Osteocyte (in vitro differentiated cells): ENCODE measurements at regions not wholly inside any gene's neighbourhood (a gene's known extent, or its start where the extent isn't known, plus 50 kb on each side); places are given as distances from the start of the nearest gene placed in this dataset.

Experiments
- DNase-seq: peaks from one replicate; pipeline ENCODE4 v3.0.0; 2021; ENCODE audit warnings: mixed read lengths; ENCODE audit not compliant: unreplicated experiment; ENCODE audit errors: extremely low spot score
- H3K27ac Mint-ChIP-seq: one replicate; pipeline ENCODE4 v1.8.0; 2021; ENCODE audit warnings: mild to moderate bottlenecking, mixed read lengths; ENCODE audit not compliant: unreplicated experiment
- H3K27me3 Mint-ChIP-seq: one replicate; pipeline ENCODE4 v1.8.0; 2021; ENCODE audit warnings: mixed read lengths; ENCODE audit not compliant: unreplicated experiment
- H3K36me3 Mint-ChIP-seq: one replicate; pipeline ENCODE4 v1.8.0; 2021; ENCODE audit warnings: mixed read lengths; ENCODE audit not compliant: unreplicated experiment
- H3K4me1 Mint-ChIP-seq: one replicate; pipeline ENCODE4 v1.8.0; 2021; ENCODE audit warnings: mixed read lengths; ENCODE audit not compliant: unreplicated experiment
- H3K4me3 Mint-ChIP-seq: one replicate; pipeline ENCODE4 v1.8.0; 2021; ENCODE audit warnings: mild to moderate bottlenecking, moderate library complexity, mixed read lengths; ENCODE audit not compliant: unreplicated experiment
- H3K9me3 Mint-ChIP-seq: one replicate; pipeline ENCODE4 v1.8.0; 2021; ENCODE audit warnings: mixed read lengths; ENCODE audit not compliant: unreplicated experiment
- TF ChIP-seq, protein P1 (sequence below): fragments of 200-600 bp; sonication (generic); IDR thresholded peaks from 2 replicates; pipeline ENCODE4 v1.5.0; 2021; ENCODE audit warnings: antibody characterized with exemption, mild to moderate bottlenecking, moderate library complexity

DNA sequence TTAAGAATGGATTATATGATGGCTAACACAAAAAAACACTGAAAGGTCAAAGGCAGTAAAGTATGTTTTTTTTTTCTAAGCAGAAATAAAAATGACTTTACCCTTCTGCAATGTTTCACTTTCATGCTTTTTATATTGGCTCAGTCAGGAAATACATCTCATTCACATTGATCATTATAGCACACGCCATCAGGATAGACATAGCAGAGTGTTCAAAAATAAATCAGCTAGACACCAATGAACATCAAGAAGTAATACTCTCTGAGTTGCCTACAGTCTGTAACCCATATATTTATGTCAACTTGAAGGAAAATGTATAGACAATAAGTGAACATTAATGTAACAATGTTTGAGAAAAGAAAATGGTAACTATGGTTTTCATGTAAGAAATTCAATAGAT, 535.2 kb upstream of the EPHA7 start:
- Mint-ChIP-seq H3K36me3 (peaks cover 15% of the 10 kb centered on the region), H3K4me1 (peaks cover 41% of the 10 kb centered on the region), H3K9me3 (peaks cover 12% of the 10 kb centered on the region), H3K27ac (peak overlapping the region; percentile 82), H3K27me3 (no peaks in the 10 kb centered on the region), H3K4me3 (peak overlapping the region; percentile 24)
- DNase-seq: no peak
- TF ChIP-seq, protein P1, sequence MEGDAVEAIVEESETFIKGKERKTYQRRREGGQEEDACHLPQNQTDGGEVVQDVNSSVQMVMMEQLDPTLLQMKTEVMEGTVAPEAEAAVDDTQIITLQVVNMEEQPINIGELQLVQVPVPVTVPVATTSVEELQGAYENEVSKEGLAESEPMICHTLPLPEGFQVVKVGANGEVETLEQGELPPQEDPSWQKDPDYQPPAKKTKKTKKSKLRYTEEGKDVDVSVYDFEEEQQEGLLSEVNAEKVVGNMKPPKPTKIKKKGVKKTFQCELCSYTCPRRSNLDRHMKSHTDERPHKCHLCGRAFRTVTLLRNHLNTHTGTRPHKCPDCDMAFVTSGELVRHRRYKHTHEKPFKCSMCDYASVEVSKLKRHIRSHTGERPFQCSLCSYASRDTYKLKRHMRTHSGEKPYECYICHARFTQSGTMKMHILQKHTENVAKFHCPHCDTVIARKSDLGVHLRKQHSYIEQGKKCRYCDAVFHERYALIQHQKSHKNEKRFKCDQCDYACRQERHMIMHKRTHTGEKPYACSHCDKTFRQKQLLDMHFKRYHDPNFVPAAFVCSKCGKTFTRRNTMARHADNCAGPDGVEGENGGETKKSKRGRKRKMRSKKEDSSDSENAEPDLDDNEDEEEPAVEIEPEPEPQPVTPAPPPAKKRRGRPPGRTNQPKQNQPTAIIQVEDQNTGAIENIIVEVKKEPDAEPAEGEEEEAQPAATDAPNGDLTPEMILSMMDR: no peak

GRCh38 chr6:93943661-93944060, 524.3 kb upstream of the EPHA7 start:
- peak overlapping the region; percentile 62 for H3K27ac Mint-ChIP-seq
- TF ChIP-seq, protein P1: no peak
- peaks cover 49% of the 10 kb centered on the region for H3K4me1 Mint-ChIP-seq
- no peaks in the 10 kb centered on the region for H3K27me3 Mint-ChIP-seq
- H3K9me3 Mint-ChIP-seq: peaks cover 12% of the 10 kb centered on the region
- DNase-seq: no peak
- H3K4me3 Mint-ChIP-seq: no peak overlapping the region
- H3K36me3 Mint-ChIP-seq: peaks cover 1% of the 10 kb centered on the region

DNA sequence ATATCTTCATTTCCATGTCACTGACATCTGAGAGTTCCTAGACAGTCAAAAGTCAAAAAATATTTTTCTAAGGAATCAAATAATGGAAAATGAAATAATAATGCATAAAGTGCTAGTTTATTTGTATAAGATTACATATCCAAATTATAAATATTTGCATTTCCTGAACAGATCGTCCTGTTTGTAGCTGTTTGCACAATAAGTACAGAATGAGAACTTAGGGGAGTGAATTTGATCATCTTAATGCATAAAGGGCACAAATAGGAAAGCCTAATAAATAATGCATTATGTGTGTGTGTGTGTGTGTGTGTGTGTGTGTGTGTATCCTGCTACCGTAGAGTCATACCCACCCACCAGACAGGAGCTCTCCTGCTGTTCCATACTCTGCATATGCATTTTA, 521.0 kb upstream of the EPHA7 start:
- H3K9me3 Mint-ChIP-seq: no peaks in the 10 kb centered on the region
- H3K4me1 Mint-ChIP-seq: peaks cover 42% of the 10 kb centered on the region
- peak overlapping the region; percentile 61 for H3K27ac Mint-ChIP-seq
- H3K27me3 Mint-ChIP-seq: no peaks in the 10 kb centered on the region
- H3K36me3 Mint-ChIP-seq: no peaks in the 10 kb centered on the region
- H3K4me3 Mint-ChIP-seq: no peak overlapping the region
- DNase-seq: no peak
- TF ChIP-seq, protein P1: no peak

DNA sequence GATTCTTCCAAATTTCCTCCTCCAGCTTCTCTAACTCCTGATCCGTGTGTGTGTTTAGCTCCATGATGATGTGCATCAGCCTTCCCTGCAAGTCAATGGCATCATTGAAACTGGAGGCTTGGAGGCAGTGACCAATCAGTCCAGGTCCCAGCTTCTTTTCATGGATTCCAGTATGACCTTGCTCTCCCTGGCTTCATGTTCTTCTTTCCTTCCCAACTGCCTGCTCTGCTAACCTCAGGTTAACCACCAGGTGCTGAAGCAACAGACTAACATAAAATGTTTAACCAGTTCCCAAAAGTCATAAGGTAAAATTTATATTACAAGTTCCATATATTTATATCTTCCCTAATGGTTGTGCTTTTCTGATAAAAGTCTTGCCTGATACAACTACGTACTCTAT, 512.8 kb upstream of the EPHA7 start:
- no peaks in the 10 kb centered on the region for H3K27me3 Mint-ChIP-seq
- no peak overlapping the region for H3K27ac Mint-ChIP-seq
- H3K9me3 Mint-ChIP-seq: no peaks in the 10 kb centered on the region
- DNase-seq: no peak
- no peaks in the 10 kb centered on the region for H3K36me3 Mint-ChIP-seq
- TF ChIP-seq, protein P1: no peak
- no peak overlapping the region for H3K4me3 Mint-ChIP-seq
- H3K4me1 Mint-ChIP-seq: peaks cover 10% of the 10 kb centered on the region

GRCh38 chr6:93927731-93928130, 508.4 kb upstream of the EPHA7 start:
- TF ChIP-seq, protein P1: no peak
- H3K27me3 Mint-ChIP-seq: no peaks in the 10 kb centered on the region
- H3K4me1 Mint-ChIP-seq: peaks cover 14% of the 10 kb centered on the region
- H3K27ac Mint-ChIP-seq: peak overlapping the region; percentile 65
- DNase-seq: no peak
- no peaks in the 10 kb centered on the region for H3K36me3 Mint-ChIP-seq
- H3K4me3 Mint-ChIP-seq: peak overlapping the region; percentile 42
- no peaks in the 10 kb centered on the region for H3K9me3 Mint-ChIP-seq
